ENCODE measurements at regions not wholly inside any gene's neighbourhood (a gene's known extent, or its start where the extent isn't known, plus 50 kb on each side); places are given as distances from the start of the nearest gene placed in this dataset.
A peak's percentile ranks its signal among the peaks of the same experiment; 100 is the strongest.
"Not testable (repeated sequence)": the region's sequence is repeated elsewhere in the genome, so short reads cannot be mapped to it uniquely, and the experiment has no call there.

- DNase-seq (ENCODE audit: low read depth) = not testable (repeated sequence)
These were observed 274.8 kb upstream of the ZNG1F start for GRCh38 chr9:41463924-41464323.

- DNase-seq (ENCODE audit: low read depth) = peak; percentile 7
These were observed 269.3 kb upstream of the ZNG1F start for GRCh38 chr9:41458394-41458793.
